ENCODE measurements at regions not wholly inside any gene's neighbourhood (a gene's known extent, or its start where the extent isn't known, plus 50 kb on each side); places are given as distances from the start of the nearest gene placed in this dataset.
"Not testable (repeated sequence)": the region's sequence is repeated elsewhere in the genome, so short reads cannot be mapped to it uniquely, and the experiment has no call there.

DNA sequence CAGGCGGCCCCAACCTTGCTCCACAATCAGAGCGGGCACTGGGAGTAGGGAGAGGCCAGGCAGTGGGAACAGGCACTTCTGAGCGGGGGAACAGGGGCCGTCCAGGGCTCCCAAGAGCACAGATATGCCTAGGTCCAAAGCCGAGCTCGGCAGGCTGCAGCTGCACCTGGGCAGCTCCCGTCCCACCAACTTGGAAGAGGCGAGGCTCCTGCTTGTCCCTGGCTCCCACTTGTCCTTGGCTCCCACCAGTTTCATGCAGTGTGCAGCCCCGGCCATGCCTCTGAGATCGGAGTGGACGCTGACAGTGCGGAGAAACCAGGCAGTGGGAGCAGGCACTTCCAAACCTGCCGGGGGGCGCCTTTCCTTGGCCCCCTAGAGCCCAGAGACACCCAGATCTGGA, 84.0 kb upstream of the XAGE2 start:
- H3K36me3 ChIP-seq (ENCODE audit: control insufficient read depth in 1 of 2, insufficient read depth in 2 of 2, low read length in 2 of 2), result no peaks in the 10 kb centered on the region
- no peak overlapping the region for H3K27ac ChIP-seq (ENCODE audit: low read depth, low read length)
- H3K27me3 ChIP-seq (ENCODE audit: control insufficient read depth in 1 of 2, insufficient read depth in 2 of 2, low read length in 2 of 2), result no peaks in the 10 kb centered on the region
- H3K4me3 ChIP-seq (ENCODE audit: low read depth in 1 of 2, low read length in 2 of 2), result no peak overlapping the region
- H3K9ac ChIP-seq (ENCODE audit: low read depth in 1 of 2, low read length in 2 of 2), result no peak overlapping the region
- H3K9me3 ChIP-seq (ENCODE audit: control insufficient read depth in 1 of 2, low read length in 2 of 2), result peaks cover 0 to 4% of the 10 kb centered on the region in 2 donors
- H3K4me1 ChIP-seq (ENCODE audit: control insufficient read depth in 1 of 2, insufficient read depth in 2 of 2, low read length in 2 of 2), result no peaks in the 10 kb centered on the region

DNA sequence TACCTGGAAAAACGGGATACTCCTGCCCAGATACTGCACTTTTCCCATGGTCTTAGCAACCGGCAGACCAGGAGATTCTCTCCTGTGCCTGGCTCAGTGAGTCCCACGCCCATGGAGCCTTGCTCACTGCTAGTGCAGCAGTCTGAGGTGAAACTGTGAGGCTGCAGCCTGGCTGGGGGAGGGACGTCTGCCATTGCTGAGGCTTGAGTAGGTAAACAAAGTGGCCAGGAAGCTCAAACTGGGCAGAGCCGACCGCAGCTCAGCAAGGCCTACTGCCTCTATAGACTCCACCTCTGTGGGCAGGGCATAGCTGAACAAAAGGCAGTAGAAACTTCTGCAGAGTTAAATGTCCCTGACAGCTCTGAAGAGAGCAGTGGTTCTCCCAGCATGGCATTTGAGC, 69.9 kb upstream of the XAGE2 start:
- not testable (repeated sequence) for H3K36me3 ChIP-seq (ENCODE audit: control insufficient read depth in 1 of 2, insufficient read depth in 2 of 2, low read length in 2 of 2); H3K4me1 ChIP-seq (ENCODE audit: control insufficient read depth in 1 of 2, insufficient read depth in 2 of 2, low read length in 2 of 2); H3K27ac ChIP-seq (ENCODE audit: low read depth, low read length); H3K4me3 ChIP-seq (ENCODE audit: low read depth in 1 of 2, low read length in 2 of 2); H3K9me3 ChIP-seq (ENCODE audit: control insufficient read depth in 1 of 2, low read length in 2 of 2); H3K9ac ChIP-seq (ENCODE audit: low read depth in 1 of 2, low read length in 2 of 2); H3K27me3 ChIP-seq (ENCODE audit: control insufficient read depth in 1 of 2, insufficient read depth in 2 of 2, low read length in 2 of 2)

DNA sequence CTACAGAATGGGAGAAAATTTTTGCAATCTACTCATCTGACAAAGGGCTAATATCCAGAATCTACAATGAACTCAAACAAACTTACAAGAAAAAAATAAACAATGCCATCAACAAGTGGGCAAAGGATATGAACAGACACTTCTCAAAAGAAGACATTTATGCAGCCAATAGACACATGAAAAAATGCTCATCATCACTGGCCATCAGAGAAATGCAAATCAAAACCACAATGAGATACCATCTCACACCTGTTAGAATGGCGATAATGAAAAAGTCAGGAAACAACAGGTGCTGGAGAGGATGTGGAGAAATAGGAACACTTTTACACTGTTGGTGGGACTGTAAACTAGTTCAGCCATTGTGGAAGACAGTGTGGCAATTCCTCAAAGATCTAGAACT, 60.3 kb upstream of the XAGE2 start:
- H3K9ac ChIP-seq (ENCODE audit: low read depth in 1 of 2, low read length in 2 of 2); H3K36me3 ChIP-seq (ENCODE audit: control insufficient read depth in 1 of 2, insufficient read depth in 2 of 2, low read length in 2 of 2); H3K27me3 ChIP-seq (ENCODE audit: control insufficient read depth in 1 of 2, insufficient read depth in 2 of 2, low read length in 2 of 2); H3K27ac ChIP-seq (ENCODE audit: low read depth, low read length); H3K4me3 ChIP-seq (ENCODE audit: low read depth in 1 of 2, low read length in 2 of 2); H3K9me3 ChIP-seq (ENCODE audit: control insufficient read depth in 1 of 2, low read length in 2 of 2); H3K4me1 ChIP-seq (ENCODE audit: control insufficient read depth in 1 of 2, insufficient read depth in 2 of 2, low read length in 2 of 2): not testable (repeated sequence)

All from duodenal mucosa (tissue), 2 donors.